ENCODE measurements at regions not wholly inside any gene's neighbourhood (a gene's known extent, or its start where the extent isn't known, plus 50 kb on each side); places are given as distances from the start of the nearest gene placed in this dataset.
"Not testable (repeated sequence)": the region's sequence is repeated elsewhere in the genome, so short reads cannot be mapped to it uniquely, and the experiment has no call there.

- TF ChIP-seq EZH2phosphoT487 (IDR thresholded peaks at IDR 0.05; ENCODE audit: borderline replicate concordance, low read depth, low read length) (no peak), CTCF (conservative IDR thresholded peaks at IDR 0.05; ENCODE audit: low read length) (no peak)
- Histone ChIP-seq H3K9me3 (ENCODE audit: low read length) (no peaks in the 10 kb centered on the region), H3K9me2 (ENCODE audit: insufficient read depth, low read length) (no peaks in the 10 kb centered on the region), H3K4me2 (ENCODE audit: low read length) (no peak overlapping the region), H3K4me3 (ENCODE audit: low read depth, low read length, poor library complexity, severe bottlenecking) (no peak overlapping the region), H4K20me1 (ENCODE audit: insufficient read depth, low read length) (no peaks in the 10 kb centered on the region), H3K36me3 (ENCODE audit: insufficient read depth, low read length) (no peaks in the 10 kb centered on the region), H3K4me1 (ENCODE audit: insufficient read depth, low read length, poor library complexity, severe bottlenecking) (no peaks in the 10 kb centered on the region), H2AFZ (ENCODE audit: low read length) (no peak overlapping the region), H3K27ac (ENCODE audit: low read depth, low read length, poor library complexity, severe bottlenecking) (no peak overlapping the region), H3K79me2 (ENCODE audit: insufficient read depth, low read depth, low read length) (no peaks in the 10 kb centered on the region)
- BruUV-seq (replicated peaks) = no TSS peak
- DNase-seq (ENCODE audit: low spot score) = no peak
- POLR2A ChIA-PET = no interaction called here
- intact Hi-C loops (cut with micrococcal nuclease; ENCODE audit: unreplicated experiment) = no loop called here
- CTCF ChIA-PET (ENCODE audit: unreplicated experiment) = no interaction called here
These were observed 135.0 kb upstream of the RASA1 start for GRCh38 chr5:87132696-87133095.

GRCh38 chr5:87134513-87134912 is 133.2 kb upstream of the RASA1 start:
- CTCF ChIA-PET (ENCODE audit: unreplicated experiment); H4K20me1 ChIP-seq (ENCODE audit: insufficient read depth, low read length); POLR2A ChIA-PET; H3K27ac ChIP-seq (ENCODE audit: low read depth, low read length, poor library complexity, severe bottlenecking); H3K36me3 ChIP-seq (ENCODE audit: insufficient read depth, low read length); H3K4me2 ChIP-seq (ENCODE audit: low read length); DNase-seq (ENCODE audit: low spot score); H3K4me1 ChIP-seq (ENCODE audit: insufficient read depth, low read length, poor library complexity, severe bottlenecking); BruUV-seq (replicated peaks); H2AFZ ChIP-seq (ENCODE audit: low read length); intact Hi-C loops (cut with micrococcal nuclease; ENCODE audit: unreplicated experiment); H3K4me3 ChIP-seq (ENCODE audit: low read depth, low read length, poor library complexity, severe bottlenecking); H3K9me2 ChIP-seq (ENCODE audit: insufficient read depth, low read length); H3K79me2 ChIP-seq (ENCODE audit: insufficient read depth, low read depth, low read length); H3K9me3 ChIP-seq (ENCODE audit: low read length): not testable (repeated sequence)

GRCh38 chr5:87136096-87136495 is 131.6 kb upstream of the RASA1 start:
- CTCF ChIA-PET (ENCODE audit: unreplicated experiment) = no interaction called here
- Histone ChIP-seq H3K9me2 (ENCODE audit: insufficient read depth, low read length) (no peaks in the 10 kb centered on the region), H4K20me1 (ENCODE audit: insufficient read depth, low read length) (no peaks in the 10 kb centered on the region), H3K4me3 (ENCODE audit: low read depth, low read length, poor library complexity, severe bottlenecking) (no peak overlapping the region), H3K27ac (ENCODE audit: low read depth, low read length, poor library complexity, severe bottlenecking) (no peak overlapping the region), H2AFZ (ENCODE audit: low read length) (no peak overlapping the region), H3K4me1 (ENCODE audit: insufficient read depth, low read length, poor library complexity, severe bottlenecking) (no peaks in the 10 kb centered on the region), H3K4me2 (ENCODE audit: low read length) (no peak overlapping the region), H3K36me3 (ENCODE audit: insufficient read depth, low read length) (no peaks in the 10 kb centered on the region), H3K79me2 (ENCODE audit: insufficient read depth, low read depth, low read length) (no peaks in the 10 kb centered on the region), H3K9me3 (ENCODE audit: low read length) (no peaks in the 10 kb centered on the region)
- no TSS peak for BruUV-seq (replicated peaks)
- DNase-seq (ENCODE audit: low spot score) = no peak
- TF ChIP-seq CTCF (conservative IDR thresholded peaks at IDR 0.05; ENCODE audit: low read length) = no peak
- no peak for TF ChIP-seq EZH2phosphoT487 (IDR thresholded peaks at IDR 0.05; ENCODE audit: borderline replicate concordance, low read depth, low read length)
- intact Hi-C loops (cut with micrococcal nuclease; ENCODE audit: unreplicated experiment) = no loop called here
- POLR2A ChIA-PET = interaction anchor here (0.5 to 1.3 kb wide), 2 partner anchors 19 to 445 kb away, joined by 3 read pairs; no protein-coding TSS in a partner anchor

Measured in OCI-LY7 (cell line).